ENCODE measurements at regions not wholly inside any gene's neighbourhood (a gene's known extent, or its start where the extent isn't known, plus 50 kb on each side); places are given as distances from the start of the nearest gene placed in this dataset.
"Not testable (repeated sequence)": the region's sequence is repeated elsewhere in the genome, so short reads cannot be mapped to it uniquely, and the experiment has no call there.

- no peak overlapping the region for H3K4me2 ChIP-seq
- H3K4me1 ChIP-seq (ENCODE audit: control insufficient read depth in 1 of 2, insufficient read depth in 2 of 2, low read depth in 1 of 2, low read length in 1 of 2): no peaks in the 10 kb centered on the region
- ChIA-PET CTCF (no interaction called here), POLR2A (no interaction called here)
- no peak overlapping the region for H3K4me3 ChIP-seq (ENCODE audit: low read depth in 2 of 2, low read length in 1 of 2)
- no peaks in the 10 kb centered on the region for H4K20me1 ChIP-seq (ENCODE audit: insufficient read depth)
- H3K79me2 ChIP-seq (ENCODE audit: insufficient read depth): no peaks in the 10 kb centered on the region
- H3K9me2 ChIP-seq: no peaks in the 10 kb centered on the region
- H3K36me3 ChIP-seq (replicated peaks in 1 of 2; ENCODE audit: control insufficient read depth in 1 of 2, insufficient read depth in 2 of 2, low read length in 1 of 2): no peaks in the 10 kb centered on the region
- no peaks in the 10 kb centered on the region for H3F3A ChIP-seq (replicated peaks; ENCODE audit: insufficient read depth)
- no peaks in the 10 kb centered on the region for H3K9me3 ChIP-seq
- no peaks in the 10 kb centered on the region for H3K27me3 ChIP-seq (ENCODE audit: insufficient read depth)
- DNase-seq: no peak
- TF ChIP-seq ELF1 (IDR thresholded peaks at IDR 0.05) (no peak), RFX5 (IDR thresholded peaks at IDR 0.05; ENCODE audit: low read length) (no peak), YY1 (IDR thresholded peaks at IDR 0.05; ENCODE audit: low read depth) (no peak), NFIC (IDR thresholded peaks at IDR 0.05; ENCODE audit: borderline replicate concordance) (no peak), JUND (IDR thresholded peaks at IDR 0.05) (no peak), GABPA (IDR thresholded peaks at IDR 0.05; ENCODE audit: low read depth) (no peak), NRF1 (IDR thresholded peaks at IDR 0.05; ENCODE audit: low read depth, low read length) (no peak), REST (IDR thresholded peaks at IDR 0.05; ENCODE audit: low read depth, low read length) (no peak), TAF1 (IDR thresholded peaks at IDR 0.05; ENCODE audit: borderline replicate concordance, low read depth, low read length) (no peak), EP300 (IDR thresholded peaks at IDR 0.05; ENCODE audit: borderline replicate concordance in 1 of 2, low read depth in 1 of 2, low read length in 1 of 2) (no peak), USF1 (IDR thresholded peaks at IDR 0.05; ENCODE audit: borderline replicate concordance, low read depth) (no peak), GATA2 (CRISPR knock-in tag; IDR thresholded peaks at IDR 0.05) (no peak), PBX3 (IDR thresholded peaks at IDR 0.05) (no peak), CHD2 (IDR thresholded peaks at IDR 0.05; ENCODE audit: low read length, partially characterized antibody) (no peak), RAD21 (IDR thresholded peaks at IDR 0.05; ENCODE audit: low read length) (no peak), IRF3 (IDR thresholded peaks at IDR 0.05; ENCODE audit: low read depth, low read length) (no peak)
- no peak overlapping the region for H3K27ac ChIP-seq (ENCODE audit: low read depth in 2 of 2, low read length in 1 of 2)
- 59% methylated on average over 8 of the region's 8 CpGs for WGBS (ENCODE audit: low lambda C conversion rate)
- H2AFZ ChIP-seq (ENCODE audit: low read depth): no peak overlapping the region
- H3K9ac ChIP-seq: no peak overlapping the region
Observed at GRCh38 chr4:57943682-57944081, 833.5 kb upstream of the IGFBP7 start.

- POLR2A ChIA-PET; H3K9me2 ChIP-seq; H3K27ac ChIP-seq (ENCODE audit: low read depth in 2 of 2, low read length in 1 of 2); H3K9ac ChIP-seq; H4K20me1 ChIP-seq (ENCODE audit: insufficient read depth); H3F3A ChIP-seq (replicated peaks; ENCODE audit: insufficient read depth); H3K27me3 ChIP-seq (ENCODE audit: insufficient read depth); H3K4me1 ChIP-seq (ENCODE audit: control insufficient read depth in 1 of 2, insufficient read depth in 2 of 2, low read depth in 1 of 2, low read length in 1 of 2); H3K36me3 ChIP-seq (replicated peaks in 1 of 2; ENCODE audit: control insufficient read depth in 1 of 2, insufficient read depth in 2 of 2, low read length in 1 of 2); H3K4me3 ChIP-seq (ENCODE audit: low read depth in 2 of 2, low read length in 1 of 2); H2AFZ ChIP-seq (ENCODE audit: low read depth); H3K79me2 ChIP-seq (ENCODE audit: insufficient read depth); H3K4me2 ChIP-seq; CTCF ChIA-PET; H3K9me3 ChIP-seq; DNase-seq: not testable (repeated sequence)
- 37% methylated on average over 2 of the region's 2 CpGs for WGBS (ENCODE audit: low lambda C conversion rate)
Observed at GRCh38 chr4:57937326-57937725, 827.1 kb upstream of the IGFBP7 start.

Measured in SK-N-SH (cell line).